HEK293 (cell line): ENCODE measurements at regions not wholly inside any gene's neighbourhood (a gene's known extent, or its start where the extent isn't known, plus 50 kb on each side); places are given as distances from the start of the nearest gene placed in this dataset.

Experiments used
- CTCF ChIA-PET: fragments of 350-600 bp; formaldehyde crosslinking; extraction: SDS; loops from one replicate; lab custom pipeline; 2021; ENCODE audit warnings: antibody characterized with exemption; lab: Yijun Ruan, JAX
- POLR2A ChIA-PET: fragments of 300-600 bp; formaldehyde crosslinking; extraction: SDS; loops from one replicate; lab custom pipeline; 2020; ENCODE audit warnings: antibody characterized with exemption, inconsistent platforms; lab: Yijun Ruan, JAX
- H3K27ac ChIP-seq: fragments of 200-500 bp; sonication (Bioruptor generic); 2 replicates; pipeline ENCODE4 v1.5.1; 2014; ENCODE audit warnings: low read depth, low read length, control low read depth, inconsistent platforms; ENCODE audit errors: extremely low read depth
- H3K36me3 ChIP-seq, 2 experiments: fragments of 200-500 bp in 1 of 2; sonication (Bioruptor generic) in 1 of 2; 1 replicate in 1 of 2; 2 replicates in 1 of 2; pipeline ENCODE4 v1.5.1; 2014 to 2017; ENCODE audit warnings: inconsistent platforms in 2 of 2, low read length in 2 of 2; ENCODE audit not compliant: control insufficient read depth in 2 of 2, insufficient read depth in 1 of 2
- H3K4me1 ChIP-seq: fragments of 200-500 bp; sonication (Bioruptor generic); 2 replicates; pipeline ENCODE4 v1.5.1; 2014; ENCODE audit warnings: mild to moderate bottlenecking, low read length, inconsistent platforms; ENCODE audit not compliant: control insufficient read depth, insufficient read depth
- H3K4me3 ChIP-seq: 2 replicates; pipeline ENCODE4 v1.5.1; 2011; ENCODE audit warnings: low read depth, mild to moderate bottlenecking, control low read depth, low read length, moderate library complexity
- H3K9me3 ChIP-seq: fragments of 200-500 bp; sonication (Bioruptor generic); 2 replicates; pipeline ENCODE4 v1.5.1; 2014; ENCODE audit warnings: low read depth, low read length, inconsistent platforms; ENCODE audit not compliant: control insufficient read depth, insufficient read depth
- KLF16 ChIP-seq: fragments of 450-650 bp; formaldehyde crosslinking; IDR thresholded peaks from 2 replicates; pipeline ENCODE4 v1.5.1; 2017; ENCODE audit warnings: missing biosample characterization, missing genetic modification characterization
- YY2 ChIP-seq: fragments of 450-650 bp; formaldehyde crosslinking; IDR thresholded peaks from 2 replicates; pipeline ENCODE4 v1.5.1; 2016; ENCODE audit warnings: missing biosample characterization, missing genetic modification characterization
- ZBTB48 ChIP-seq: fragments of 450-650 bp; formaldehyde crosslinking; IDR thresholded peaks from 2 replicates; pipeline ENCODE4 v1.5.1; 2016; ENCODE audit warnings: missing biosample characterization, missing genetic modification characterization
- ZFP3 ChIP-seq: fragments of 450-650 bp; formaldehyde crosslinking; IDR thresholded peaks from 2 replicates; pipeline ENCODE4 v1.5.1; 2016; ENCODE audit warnings: low read depth, missing biosample characterization, missing genetic modification characterization
- ZNF121 ChIP-seq: fragments of 450-650 bp; formaldehyde crosslinking; IDR thresholded peaks from 2 replicates; pipeline ENCODE4 v1.5.1; 2016; ENCODE audit warnings: missing biosample characterization, missing genetic modification characterization
- ZNF138 ChIP-seq: fragments of 450-650 bp; formaldehyde crosslinking; IDR thresholded peaks from 2 replicates; pipeline ENCODE4 v1.5.1; 2016; ENCODE audit warnings: missing biosample characterization, missing genetic modification characterization, borderline replicate concordance
- ZNF2 ChIP-seq: fragments of 450-650 bp; formaldehyde crosslinking; IDR thresholded peaks from 2 replicates; pipeline ENCODE4 v1.5.1; 2016; ENCODE audit warnings: missing biosample characterization, missing genetic modification characterization
- ZNF223 ChIP-seq: fragments of 450-650 bp; formaldehyde crosslinking; IDR thresholded peaks from 2 replicates; pipeline ENCODE4 v1.5.1; 2016; ENCODE audit warnings: missing biosample characterization, missing genetic modification characterization
- ZNF354C ChIP-seq: fragments of 450-650 bp; formaldehyde crosslinking; IDR thresholded peaks from 2 replicates; pipeline ENCODE4 v1.5.1; 2016; ENCODE audit warnings: missing biosample characterization, missing genetic modification characterization, low read depth, borderline replicate concordance
- ZNF623 ChIP-seq: fragments of 450-650 bp; formaldehyde crosslinking; IDR thresholded peaks from 2 replicates; pipeline ENCODE4 v1.5.1; 2016; ENCODE audit warnings: missing biosample characterization, missing genetic modification characterization
- ZNF629 ChIP-seq: fragments of 450-650 bp; formaldehyde crosslinking; IDR thresholded peaks from 2 replicates; pipeline ENCODE4 v1.5.1; 2017; ENCODE audit warnings: missing biosample characterization, missing genetic modification characterization
- ZNF654 ChIP-seq: fragments of 450-650 bp; formaldehyde crosslinking; IDR thresholded peaks from 2 replicates; pipeline ENCODE4 v1.5.1; 2016; ENCODE audit warnings: low read depth, missing biosample characterization, missing genetic modification characterization
- ZNF670 ChIP-seq: fragments of 450-650 bp; formaldehyde crosslinking; IDR thresholded peaks from 2 replicates; pipeline ENCODE4 v1.5.1; 2016; ENCODE audit warnings: missing biosample characterization, missing genetic modification characterization, low read depth
- TF ChIP-seq, protein P1 (sequence below): fragments of 450-650 bp; formaldehyde crosslinking; IDR thresholded peaks from 2 replicates; pipeline ENCODE4 v1.5.1; 2016; ENCODE audit warnings: missing biosample characterization, missing genetic modification characterization
- TF ChIP-seq, protein P2 (sequence below): fragments of 450-650 bp; formaldehyde crosslinking; IDR thresholded peaks from 2 replicates; pipeline ENCODE4 v1.5.1; 2016; ENCODE audit warnings: missing biosample characterization, missing genetic modification characterization
- TF ChIP-seq, protein P3 (sequence below): fragments of 450-650 bp; formaldehyde crosslinking; IDR thresholded peaks from 2 replicates; pipeline ENCODE4 v1.5.1; 2016; ENCODE audit warnings: missing biosample characterization, missing genetic modification characterization
- TF ChIP-seq, protein P4 (sequence below): fragments of 450-650 bp; formaldehyde crosslinking; IDR thresholded peaks from 2 replicates; pipeline ENCODE4 v1.5.1; 2016; ENCODE audit warnings: missing biosample characterization, missing genetic modification characterization

DNA sequence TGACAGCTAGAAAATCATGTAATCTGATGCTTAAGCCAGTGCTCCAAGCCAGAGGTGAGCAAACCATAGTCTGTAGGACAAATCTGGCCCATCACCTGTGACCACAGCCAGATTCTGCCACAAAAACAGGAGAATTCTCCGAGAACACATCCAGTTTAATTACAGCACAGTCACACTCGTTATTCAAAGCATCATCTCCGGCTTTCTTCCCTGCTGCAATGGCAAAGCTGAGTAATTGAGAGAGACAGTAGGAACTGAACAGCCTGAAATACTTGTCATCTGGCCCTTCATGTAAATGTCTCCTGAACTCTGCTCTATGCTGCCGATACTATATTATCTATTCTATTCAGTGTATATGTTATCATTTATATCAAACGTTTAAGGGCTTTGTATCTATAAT is 121.4 kb upstream of the FOXF1 start:
- H3K4me1 ChIP-seq = no peaks in the 10 kb centered on the region
- H3K9me3 ChIP-seq = no peaks in the 10 kb centered on the region
- H3K36me3 ChIP-seq = no peaks in the 10 kb centered on the region
- no peak overlapping the region for H3K4me3 ChIP-seq
- ChIA-PET POLR2A (no interaction called here), CTCF (no interaction called here)
- no peak for TF ChIP-seq ZNF121 (tag by site-specific recombination)
- no peak for TF ChIP-seq ZNF138
- no peak for TF ChIP-seq ZNF354C (tag by site-specific recombination)
- no peak for TF ChIP-seq KLF16 (tag by site-specific recombination)
- TF ChIP-seq ZNF2 (tag by site-specific recombination) = no peak
- TF ChIP-seq ZNF670 (tag by site-specific recombination) = no peak
- no peak for TF ChIP-seq ZNF629
- TF ChIP-seq ZNF654 (tag by site-specific recombination) = no peak
- TF ChIP-seq YY2 = no peak
- H3K27ac ChIP-seq = no peak overlapping the region

DNA sequence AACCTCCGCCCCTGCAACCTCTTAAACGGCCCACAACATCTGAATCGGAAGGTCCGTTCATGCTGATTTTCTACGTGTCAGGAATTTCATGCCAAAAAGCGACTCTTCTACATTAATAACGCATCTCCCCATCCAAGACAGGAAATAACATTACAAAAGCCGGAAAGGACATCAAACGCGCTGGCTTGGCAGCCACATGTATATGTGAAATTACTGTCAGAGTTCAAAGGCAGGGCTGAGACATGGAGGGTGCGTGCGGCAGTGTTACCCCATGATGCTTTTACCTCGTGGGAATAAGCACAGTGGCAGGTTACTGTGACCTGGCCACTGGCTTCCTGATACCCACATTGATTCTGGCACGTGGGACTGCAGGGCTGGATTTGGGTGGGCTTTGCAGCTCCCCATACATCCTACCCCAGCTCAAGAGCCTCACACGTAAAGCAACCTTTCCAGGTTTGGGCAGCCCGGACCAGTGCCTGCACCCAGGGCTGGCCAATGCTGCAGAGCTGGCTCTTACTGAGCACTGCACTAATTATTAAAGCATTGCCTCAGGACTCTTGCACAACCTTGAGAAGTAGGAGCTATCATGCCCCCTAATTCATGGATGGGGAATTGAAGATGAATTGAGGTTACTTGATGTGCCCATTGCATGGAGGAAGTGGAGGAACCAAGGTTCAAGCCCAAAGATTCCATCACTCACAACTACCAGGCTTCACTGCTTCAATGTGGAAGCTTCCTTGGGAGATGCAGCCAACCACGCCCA is 120.6 kb upstream of the FOXF1 start:
- H3K4me1 ChIP-seq = no peaks in the 10 kb centered on the region
- H3K36me3 ChIP-seq = no peaks in the 10 kb centered on the region
- no peak overlapping the region for H3K4me3 ChIP-seq
- no peak overlapping the region for H3K27ac ChIP-seq
- POLR2A ChIA-PET = no interaction called here
- CTCF ChIA-PET = interaction anchor here (0.6 to 1.0 kb wide), 2 partner anchors 128 to 374 kb away, joined by 3 to 4 read pairs; no protein-coding TSS in a partner anchor
- TF ChIP-seq, protein P1, sequence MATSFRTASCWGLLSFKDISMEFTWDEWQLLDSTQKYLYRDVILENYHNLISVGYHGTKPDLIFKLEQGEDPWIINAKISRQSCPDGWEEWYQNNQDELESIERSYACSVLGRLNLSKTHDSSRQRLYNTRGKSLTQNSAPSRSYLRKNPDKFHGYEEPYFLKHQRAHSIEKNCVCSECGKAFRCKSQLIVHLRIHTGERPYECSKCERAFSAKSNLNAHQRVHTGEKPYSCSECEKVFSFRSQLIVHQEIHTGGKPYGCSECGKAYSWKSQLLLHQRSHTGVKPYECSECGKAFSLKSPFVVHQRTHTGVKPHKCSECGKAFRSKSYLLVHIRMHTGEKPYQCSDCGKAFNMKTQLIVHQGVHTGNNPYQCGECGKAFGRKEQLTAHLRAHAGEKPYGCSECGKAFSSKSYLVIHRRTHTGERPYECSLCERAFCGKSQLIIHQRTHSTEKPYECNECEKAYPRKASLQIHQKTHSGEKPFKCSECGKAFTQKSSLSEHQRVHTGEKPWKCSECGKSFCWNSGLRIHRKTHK (tag by site-specific recombination) = no peak
- TF ChIP-seq ZNF623 (tag by site-specific recombination) = peak; percentile 58
- TF ChIP-seq, all 188 proteins: peak for 1
- no peaks in the 10 kb centered on the region for H3K9me3 ChIP-seq

DNA sequence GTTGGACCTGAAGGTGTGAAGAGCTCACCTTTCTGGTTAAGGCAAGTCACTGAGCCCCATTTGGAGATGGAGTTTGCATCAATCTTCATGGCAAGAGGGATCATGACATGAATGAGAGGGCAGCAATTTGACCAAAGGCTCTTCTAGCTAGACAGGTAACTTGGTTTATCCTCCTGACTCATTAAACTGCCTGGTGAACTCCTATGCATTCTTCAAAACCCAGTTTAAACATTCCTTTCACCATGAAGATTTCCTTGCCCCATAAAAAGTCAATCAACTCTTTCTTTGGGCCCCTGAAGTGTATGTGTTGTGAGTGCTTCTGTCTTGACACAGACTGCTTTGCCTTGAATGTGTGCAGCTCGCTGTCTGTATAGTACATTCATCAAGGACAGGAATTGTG is 120.0 kb upstream of the FOXF1 start:
- CTCF ChIA-PET = interaction anchor here (0.6 to 1.0 kb wide), 2 partner anchors 128 to 374 kb away, joined by 3 to 4 read pairs; no protein-coding TSS in a partner anchor

DNA sequence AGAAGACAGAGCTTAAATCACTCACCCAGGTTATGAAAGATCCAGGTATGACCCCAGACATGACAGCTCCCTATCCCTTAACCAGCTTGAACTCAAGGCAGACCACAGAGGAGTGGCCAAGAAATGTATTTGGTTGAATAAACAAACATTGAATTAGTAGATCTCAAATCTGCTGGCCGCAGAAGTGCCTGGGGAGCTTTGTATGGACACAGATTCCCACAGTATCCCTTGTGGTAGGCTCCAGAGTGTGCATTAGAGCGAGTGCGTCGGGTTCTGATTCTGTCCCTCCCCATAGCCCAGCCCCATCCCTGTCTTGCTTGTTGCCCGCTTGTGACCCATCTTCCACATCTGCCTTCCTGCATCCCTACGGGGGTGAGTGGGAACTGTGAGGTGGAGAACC is 118.8 kb upstream of the FOXF1 start:
- CTCF ChIA-PET = interaction anchor here (0.5 to 1.6 kb wide), 5 partner anchors 9 to 607 kb away, joined by 3 to 7 read pairs (median 4); no protein-coding TSS in a partner anchor
- Histone ChIP-seq H3K27ac (no peak overlapping the region), H3K36me3 (no peaks in the 10 kb centered on the region), H3K4me1 (no peaks in the 10 kb centered on the region), H3K9me3 (no peaks in the 10 kb centered on the region), H3K4me3 (no peak overlapping the region)
- POLR2A ChIA-PET = interaction anchor here (0.6 kb wide), 2 partner anchors 30 to 119 kb away, joined by 3 to 5 read pairs; partner anchors contain the start of gene FOXF1
- TF ChIP-seq, protein P2, sequence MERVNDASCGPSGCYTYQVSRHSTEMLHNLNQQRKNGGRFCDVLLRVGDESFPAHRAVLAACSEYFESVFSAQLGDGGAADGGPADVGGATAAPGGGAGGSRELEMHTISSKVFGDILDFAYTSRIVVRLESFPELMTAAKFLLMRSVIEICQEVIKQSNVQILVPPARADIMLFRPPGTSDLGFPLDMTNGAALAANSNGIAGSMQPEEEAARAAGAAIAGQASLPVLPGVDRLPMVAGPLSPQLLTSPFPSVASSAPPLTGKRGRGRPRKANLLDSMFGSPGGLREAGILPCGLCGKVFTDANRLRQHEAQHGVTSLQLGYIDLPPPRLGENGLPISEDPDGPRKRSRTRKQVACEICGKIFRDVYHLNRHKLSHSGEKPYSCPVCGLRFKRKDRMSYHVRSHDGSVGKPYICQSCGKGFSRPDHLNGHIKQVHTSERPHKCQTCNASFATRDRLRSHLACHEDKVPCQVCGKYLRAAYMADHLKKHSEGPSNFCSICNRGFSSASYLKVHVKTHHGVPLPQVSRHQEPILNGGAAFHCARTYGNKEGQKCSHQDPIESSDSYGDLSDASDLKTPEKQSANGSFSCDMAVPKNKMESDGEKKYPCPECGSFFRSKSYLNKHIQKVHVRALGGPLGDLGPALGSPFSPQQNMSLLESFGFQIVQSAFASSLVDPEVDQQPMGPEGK (tag by site-specific recombination) = no peak
- TF ChIP-seq, protein P3, sequence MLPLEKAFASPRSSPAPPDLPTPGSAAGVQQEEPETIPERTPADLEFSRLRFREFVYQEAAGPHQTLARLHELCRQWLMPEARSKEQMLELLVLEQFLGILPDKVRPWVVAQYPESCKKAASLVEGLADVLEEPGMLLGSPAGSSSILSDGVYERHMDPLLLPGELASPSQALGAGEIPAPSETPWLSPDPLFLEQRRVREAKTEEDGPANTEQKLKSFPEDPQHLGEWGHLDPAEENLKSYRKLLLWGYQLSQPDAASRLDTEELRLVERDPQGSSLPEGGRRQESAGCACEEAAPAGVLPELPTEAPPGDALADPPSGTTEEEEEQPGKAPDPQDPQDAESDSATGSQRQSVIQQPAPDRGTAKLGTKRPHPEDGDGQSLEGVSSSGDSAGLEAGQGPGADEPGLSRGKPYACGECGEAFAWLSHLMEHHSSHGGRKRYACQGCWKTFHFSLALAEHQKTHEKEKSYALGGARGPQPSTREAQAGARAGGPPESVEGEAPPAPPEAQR = no peak
- TF ChIP-seq KLF16 (tag by site-specific recombination) = no peak
- TF ChIP-seq ZNF223 (tag by site-specific recombination) = no peak
- TF ChIP-seq, protein P4, sequence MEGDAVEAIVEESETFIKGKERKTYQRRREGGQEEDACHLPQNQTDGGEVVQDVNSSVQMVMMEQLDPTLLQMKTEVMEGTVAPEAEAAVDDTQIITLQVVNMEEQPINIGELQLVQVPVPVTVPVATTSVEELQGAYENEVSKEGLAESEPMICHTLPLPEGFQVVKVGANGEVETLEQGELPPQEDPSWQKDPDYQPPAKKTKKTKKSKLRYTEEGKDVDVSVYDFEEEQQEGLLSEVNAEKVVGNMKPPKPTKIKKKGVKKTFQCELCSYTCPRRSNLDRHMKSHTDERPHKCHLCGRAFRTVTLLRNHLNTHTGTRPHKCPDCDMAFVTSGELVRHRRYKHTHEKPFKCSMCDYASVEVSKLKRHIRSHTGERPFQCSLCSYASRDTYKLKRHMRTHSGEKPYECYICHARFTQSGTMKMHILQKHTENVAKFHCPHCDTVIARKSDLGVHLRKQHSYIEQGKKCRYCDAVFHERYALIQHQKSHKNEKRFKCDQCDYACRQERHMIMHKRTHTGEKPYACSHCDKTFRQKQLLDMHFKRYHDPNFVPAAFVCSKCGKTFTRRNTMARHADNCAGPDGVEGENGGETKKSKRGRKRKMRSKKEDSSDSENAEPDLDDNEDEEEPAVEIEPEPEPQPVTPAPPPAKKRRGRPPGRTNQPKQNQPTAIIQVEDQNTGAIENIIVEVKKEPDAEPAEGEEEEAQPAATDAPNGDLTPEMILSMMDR (tag by site-specific recombination) = no peak
- no peak for TF ChIP-seq ZBTB48 (tag by site-specific recombination)

More for the DNA sequence above, 120.0 kb upstream of the FOXF1 start:
- Histone ChIP-seq H3K4me3 (no peak overlapping the region), H3K4me1 (no peaks in the 10 kb centered on the region), H3K27ac (no peak overlapping the region), H3K9me3 (no peaks in the 10 kb centered on the region), H3K36me3 (no peaks in the 10 kb centered on the region)
- POLR2A ChIA-PET = no interaction called here
- peak; percentile 86 for TF ChIP-seq ZFP3 (tag by site-specific recombination)
- TF ChIP-seq, protein P1 (tag by site-specific recombination) = no peak
